ENCODE measurements at regions not wholly inside any gene's neighbourhood (a gene's known extent, or its start where the extent isn't known, plus 50 kb on each side); places are given as distances from the start of the nearest gene placed in this dataset.

GRCh38 chr12:22916815-22917214 is 291.8 kb downstream of the ETNK1 start:
- no peak overlapping the region for H3K23ac ChIP-seq (ENCODE audit: insufficient read length, low read depth, low read length)
- H3K14ac ChIP-seq (ENCODE audit: insufficient read depth, low read length), result no peak overlapping the region
- H2BK20ac ChIP-seq (ENCODE audit: low read depth, low read length, poor library complexity, severe bottlenecking), result no peak overlapping the region
- TF ChIP-seq CTCF (conservative IDR thresholded peaks at IDR 0.05), result no peak
- no peaks in the 10 kb centered on the region; the same call in 1 of the 2 replicates for H3K4me1 ChIP-seq (ENCODE audit: insufficient read depth, low read length)
- no peaks in the 10 kb centered on the region for H3K27me3 ChIP-seq (ENCODE audit: insufficient read depth, low read length)
- H3K27me3 Mint-ChIP-seq (ENCODE audit: low read depth), result no peaks in the 10 kb centered on the region
- H3K4me2 ChIP-seq (ENCODE audit: insufficient read depth, insufficient read length, low read length), result no peak overlapping the region
- DNase-seq, result no peak
- H3K4me1 Mint-ChIP-seq, result peaks cover 16 to 20% of the 10 kb centered on the region in 2 experiments
- no peak overlapping the region for H2BK15ac ChIP-seq (ENCODE audit: low read depth, low read length)
- no peak overlapping the region for H3T11ph ChIP-seq (ENCODE audit: low read length)
- no peak overlapping the region for H2AK5ac ChIP-seq (ENCODE audit: insufficient read length, low read length)
- peak overlapping the region in 2 of 3 experiments; percentile 74 to 85; a peak in 3 of 7 replicates for H3K27ac Mint-ChIP-seq
- no peak overlapping the region for H2AFZ ChIP-seq (ENCODE audit: low read length)
- no peak overlapping the region for H2BK120ac ChIP-seq (ENCODE audit: low read depth, low read length, poor library complexity, severe bottlenecking)
- peaks cover 4 to 8% of the 10 kb centered on the region in 2 experiments; a peak in 3 of 5 replicates for H3K9me3 Mint-ChIP-seq
- no peak overlapping the region for H3K4me3 Mint-ChIP-seq
- H2BK12ac ChIP-seq (ENCODE audit: insufficient read length, low read depth, low read length), result no peak overlapping the region
- H4K8ac ChIP-seq (replicated peaks; ENCODE audit: insufficient read length, low read depth, low read length), result no peak overlapping the region
- no peaks in the 10 kb centered on the region for H3K79me2 ChIP-seq (ENCODE audit: insufficient read depth, low read length)
- H3K27ac ChIP-seq (ENCODE audit: insufficient read length, low read depth, low read length), result no peak overlapping the region
- no CpG with 5 or more reads among the region's 4 CpGs for WGBS (ENCODE audit: extremely low coverage, insufficient read length, low lambda C conversion rate)
- H3K36me3 Mint-ChIP-seq (ENCODE audit: insufficient read depth in 1 of 3, low read depth in 3 of 3), result peaks cover 0 to 5% (median 0%) of the 10 kb centered on the region in 3 experiments; a peak in 2 of 7 replicates
- H3K56ac ChIP-seq (ENCODE audit: insufficient read length, low read depth, low read length), result no peak overlapping the region
- H3K79me1 ChIP-seq (ENCODE audit: insufficient read depth, low read depth, low read length, poor library complexity, severe bottlenecking), result no peaks in the 10 kb centered on the region
- H4K91ac ChIP-seq (ENCODE audit: insufficient read length, low read depth, low read length), result no peak overlapping the region
- H3K4ac ChIP-seq (ENCODE audit: low read depth, low read length), result no peak overlapping the region
- H3K9ac ChIP-seq (ENCODE audit: extremely low read depth, insufficient read length, low read length), result no peak overlapping the region
- H4K5ac ChIP-seq (ENCODE audit: insufficient read length, low read depth, low read length), result no peak overlapping the region
- H3K9me3 ChIP-seq (ENCODE audit: control insufficient read depth, low read depth, low read length), result no peaks in the 10 kb centered on the region
- H2BK5ac ChIP-seq (ENCODE audit: insufficient read length, low read length), result no peak overlapping the region
- no peak overlapping the region for H3K18ac ChIP-seq (ENCODE audit: insufficient read length, low read depth, low read length)
- no peaks in the 10 kb centered on the region for H3K23me2 ChIP-seq (ENCODE audit: insufficient read length, low read depth, low read length, poor library complexity, severe bottlenecking)
- H4K20me1 ChIP-seq (ENCODE audit: control insufficient read depth, insufficient read depth, insufficient read length), result no peaks in the 10 kb centered on the region
